ENCODE measurements at regions not wholly inside any gene's neighbourhood (a gene's known extent, or its start where the extent isn't known, plus 50 kb on each side); places are given as distances from the start of the nearest gene placed in this dataset.

DNA sequence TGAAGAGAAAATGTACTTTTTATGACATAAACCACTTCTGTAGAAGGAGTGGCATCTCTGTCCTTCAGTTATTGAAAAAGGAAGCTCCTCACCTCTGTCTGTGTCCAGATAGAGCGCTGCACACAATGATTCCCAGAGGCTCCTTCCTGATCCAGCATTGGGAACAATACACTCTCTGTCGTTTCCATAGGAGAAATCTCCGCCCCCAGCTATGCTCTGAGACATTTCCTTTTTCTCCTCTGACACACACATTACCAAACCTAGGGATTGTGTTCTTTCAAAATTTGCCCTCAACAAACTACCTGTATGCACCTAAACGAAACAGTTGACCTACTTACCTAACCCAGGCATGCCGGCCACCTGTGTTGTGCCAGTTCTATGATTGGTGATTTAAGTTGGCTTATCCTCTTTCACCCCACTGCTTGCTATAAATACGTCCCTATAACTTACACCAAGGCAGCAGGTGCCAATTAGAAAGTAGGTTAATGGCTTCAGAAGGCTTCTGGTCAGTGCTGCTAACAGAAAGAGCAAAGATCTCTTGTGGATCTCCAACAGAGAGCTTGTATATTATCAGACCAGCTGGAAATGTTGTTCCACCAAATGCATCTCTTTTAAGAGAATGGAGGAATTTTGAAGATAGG is 140.1 kb upstream of the JCAD start:
- TF ChIP-seq SP1 (IDR thresholded peaks at IDR 0.05) (no peak), FOXM1 (IDR thresholded peaks at IDR 0.05; ENCODE audit: borderline replicate concordance) (no peak), ZNF384 (IDR thresholded peaks at IDR 0.05) (no peak), LEF1 (IDR thresholded peaks at IDR 0.05; ENCODE audit: borderline replicate concordance) (no peak), FOXK2 (IDR thresholded peaks at IDR 0.05) (no peak)
